H1 (cell line): ENCODE measurements at regions not wholly inside any gene's neighbourhood (a gene's known extent, or its start where the extent isn't known, plus 50 kb on each side); places are given as distances from the start of the nearest gene placed in this dataset.

Experiments
- CBX8 ChIP-seq: fragments of 300-800, 300-1000 bp; sonication (generic); IDR thresholded peaks from 2 replicates; pipeline ENCODE4 v1.7.1; 2016; ENCODE audit warnings: low read depth, low read length, borderline replicate concordance
- CEBPB ChIP-seq: IDR thresholded peaks from 2 replicates; pipeline ENCODE4 v1.6.1; 2012; ENCODE audit warnings: low read depth, low read length
- GTF2F1 ChIP-seq: IDR thresholded peaks from 2 replicates; pipeline ENCODE4 v1.6.1; 2012; ENCODE audit warnings: low read depth, low read length, improper control_type of control experiment, borderline replicate concordance
- RFX5 ChIP-seq: IDR thresholded peaks from 2 replicates; pipeline ENCODE4 v1.6.1; 2011; ENCODE audit warnings: low read depth, low read length, improper control_type of control experiment, borderline replicate concordance
- SIRT6 ChIP-seq: IDR thresholded peaks from one replicate; pipeline ENCODE4 v1.7.1; 2012; ENCODE audit warnings: low read length, inconsistent platforms
- SRF ChIP-seq: IDR thresholded peaks from 2 replicates; pipeline ENCODE4 v1.6.1; 2011; ENCODE audit warnings: mild to moderate bottlenecking, low read depth, low read length, moderate library complexity

- no peak for TF ChIP-seq RFX5
- no peak for TF ChIP-seq CBX8
- TF ChIP-seq SRF: no peak
- TF ChIP-seq CEBPB: no peak
- TF ChIP-seq SIRT6: no peak
- TF ChIP-seq GTF2F1: no peak
Observed at GRCh38 chr10:64103750-64104470, 582.7 kb downstream of the REEP3 start (continued).
